CD4-positive, CD25-positive, alpha-beta regulatory T cell (primary cell): ENCODE measurements at regions not wholly inside any gene's neighbourhood (a gene's known extent, or its start where the extent isn't known, plus 50 kb on each side); places are given as distances from the start of the nearest gene placed in this dataset.

Source experiments
- ATAC-seq, 2 donors: fragments of 150-1000 bp; cut with Tn5 transposase; one replicate each; pipeline ENCODE4 v1.10.0; 2021; ENCODE audit warnings: low read depth in 2 of 2, moderate number of reproducible peaks in 2 of 2, moderate library complexity in 1 of 2
- DNase-seq, 3 donors: peaks; one replicate each; pipeline versions ENCODE4 v3.0.0 to v3.0.0-alpha.2; 2012 to 2022; ENCODE audit warnings: mixed read lengths in 1 of 3
- H3K27ac ChIP-seq: one replicate; pipeline ENCODE4 v1.7.0; 2013; ENCODE audit warnings: mild to moderate bottlenecking, low read length; ENCODE audit not compliant: insufficient read depth, poor library complexity, severe bottlenecking
- H3K27me3 ChIP-seq: one replicate; pipeline ENCODE4 v1.7.0; 2013; ENCODE audit warnings: low read length; ENCODE audit not compliant: control insufficient read depth, insufficient read depth
- H3K36me3 ChIP-seq: one replicate; pipeline ENCODE4 v1.7.0; 2013; ENCODE audit warnings: mild to moderate bottlenecking, low read length, moderate library complexity; ENCODE audit not compliant: control insufficient read depth, insufficient read depth
- H3K4me1 ChIP-seq: 2 replicates; pipeline ENCODE4 v1.7.0; 2013; ENCODE audit warnings: mild to moderate bottlenecking, low read length; ENCODE audit not compliant: insufficient read depth, control insufficient read depth, poor library complexity, severe bottlenecking
- H3K4me3 ChIP-seq: one replicate; pipeline ENCODE4 v1.7.0; 2013; ENCODE audit warnings: low read depth, mild to moderate bottlenecking, low read length, moderate library complexity
- H3K9me3 ChIP-seq, 2 experiments: 1 replicate in 1 of 2; 2 replicates in 1 of 2; pipeline ENCODE4 v1.7.0; 2013; ENCODE audit warnings: low read length in 2 of 2, mild to moderate bottlenecking in 1 of 2, moderate library complexity in 1 of 2; ENCODE audit not compliant: control insufficient read depth in 2 of 2
- H3K27ac Mint-ChIP-seq, 3 donors: one replicate each; pipeline ENCODE4 v1.8.0; 2020 to 2022; ENCODE audit warnings: mild to moderate bottlenecking in 3 of 3, mixed read lengths in 3 of 3, moderate library complexity in 2 of 3
- H3K27me3 Mint-ChIP-seq: one replicate; pipeline ENCODE4 v1.8.0; 2022; ENCODE audit warnings: mild to moderate bottlenecking, mixed read lengths
- H3K36me3 Mint-ChIP-seq: one replicate; pipeline ENCODE4 v1.8.0; 2020; ENCODE audit warnings: mixed read lengths
- H3K4me1 Mint-ChIP-seq, 4 donors: one replicate each; pipeline ENCODE4 v1.8.0; 2020 to 2022; ENCODE audit warnings: mixed read lengths in 4 of 4, mild to moderate bottlenecking in 1 of 4
- H3K4me3 Mint-ChIP-seq, 4 donors: one replicate each; pipeline ENCODE4 v1.8.0; 2020 to 2022; ENCODE audit warnings: mild to moderate bottlenecking in 4 of 4, mixed read lengths in 4 of 4, moderate library complexity in 3 of 4
- H3K9me3 Mint-ChIP-seq, 7 donors: one replicate each; pipeline ENCODE4 v1.8.0; 2020 to 2022; ENCODE audit warnings: mixed read lengths in 7 of 7, mild to moderate bottlenecking in 3 of 7, moderate library complexity in 2 of 7

- Mint-ChIP-seq H3K4me3 (no peak overlapping the region), H3K4me1 (no peaks in the 10 kb centered on the region), H3K36me3 (no peaks in the 10 kb centered on the region), H3K9me3 (peaks cover 0 to 26% (median 5%) of the 10 kb centered on the region in 7 donors), H3K27me3 (no peaks in the 10 kb centered on the region), H3K27ac (no peak overlapping the region)
- ATAC-seq (no peak), DNase-seq (no peak)
- Histone ChIP-seq H3K4me3 (no peak overlapping the region), H3K27ac (no peak overlapping the region), H3K4me1 (no peaks in the 10 kb centered on the region), H3K27me3 (no peaks in the 10 kb centered on the region), H3K36me3 (no peaks in the 10 kb centered on the region), H3K9me3 (peaks cover 0 to 3% of the 10 kb centered on the region in 2 experiments)
Measured at GRCh38 chr4:12296366-12296765, 867.7 kb upstream of the HS3ST1 start.

DNA sequence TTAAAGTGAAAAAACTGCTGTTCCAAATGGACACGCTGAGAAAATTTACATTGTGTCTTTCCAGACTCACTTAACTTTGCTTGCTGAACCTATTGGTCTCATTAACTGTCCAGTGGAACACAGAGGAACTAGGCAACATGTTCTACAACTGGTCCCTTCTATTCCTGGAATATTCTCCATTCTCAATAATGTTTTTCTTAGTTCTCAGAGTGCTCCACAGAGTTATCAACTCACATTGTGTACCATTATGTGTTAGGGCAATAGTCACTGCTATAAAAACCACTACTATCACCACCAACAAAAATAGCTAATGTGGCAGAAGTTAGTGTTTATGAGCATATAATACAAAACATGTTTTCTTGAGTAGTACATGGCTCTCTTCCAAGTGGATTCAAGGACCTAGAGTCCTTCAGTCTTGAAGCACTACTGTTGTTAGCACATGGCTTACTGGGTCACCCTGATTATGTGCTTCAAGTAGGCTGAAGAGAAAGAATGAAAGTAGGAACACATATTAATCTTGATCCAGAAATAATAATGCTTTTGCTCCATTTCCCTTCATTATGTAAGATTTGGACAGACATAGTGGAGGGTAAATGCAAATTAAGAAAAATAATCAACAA, 865.3 kb upstream of the HS3ST1 start:
- Mint-ChIP-seq H3K4me1 (no peaks in the 10 kb centered on the region), H3K4me3 (no peak overlapping the region), H3K27me3 (no peaks in the 10 kb centered on the region), H3K9me3 (peaks cover 0 to 14% (median 4%) of the 10 kb centered on the region in 7 donors), H3K36me3 (no peaks in the 10 kb centered on the region), H3K27ac (no peak overlapping the region)
- Histone ChIP-seq H3K4me1 (no peaks in the 10 kb centered on the region), H3K27me3 (no peaks in the 10 kb centered on the region), H3K9me3 (peaks cover 0 to 3% of the 10 kb centered on the region in 2 experiments), H3K4me3 (no peak overlapping the region), H3K36me3 (no peaks in the 10 kb centered on the region), H3K27ac (no peak overlapping the region)
- ATAC-seq (no peak), DNase-seq (no peak)

DNA sequence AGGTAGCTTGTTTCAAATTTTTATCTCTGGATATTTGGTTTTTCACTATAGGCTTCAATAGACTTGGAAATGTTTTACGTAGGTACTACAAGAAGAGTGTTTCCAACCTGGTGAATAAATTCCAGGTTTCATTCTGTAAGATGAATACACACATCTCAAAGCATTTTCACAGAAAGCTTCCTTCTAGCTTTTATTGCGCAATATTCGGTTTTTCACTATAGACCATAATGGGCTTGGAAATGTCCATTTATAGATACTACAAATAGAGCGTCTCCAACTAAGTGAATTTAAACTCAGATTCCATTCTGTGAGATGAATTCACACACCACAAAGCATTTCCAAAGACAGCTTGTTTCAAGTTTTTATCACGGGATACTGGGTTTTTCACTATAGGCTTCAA, 857.7 kb upstream of the HS3ST1 start:
- ATAC-seq (no peak), DNase-seq (no peak)
- Histone ChIP-seq H3K27me3 (no peaks in the 10 kb centered on the region), H3K4me1 (no peaks in the 10 kb centered on the region), H3K9me3 (peaks cover 0 to 20% of the 10 kb centered on the region in 2 experiments), H3K4me3 (no peak overlapping the region), H3K27ac (no peak overlapping the region), H3K36me3 (no peaks in the 10 kb centered on the region)
- no peaks in the 10 kb centered on the region for H3K36me3 Mint-ChIP-seq
- no peak overlapping the region for H3K27ac Mint-ChIP-seq
- H3K27me3 Mint-ChIP-seq = no peaks in the 10 kb centered on the region
- H3K4me1 Mint-ChIP-seq = no peaks in the 10 kb centered on the region
- H3K9me3 Mint-ChIP-seq = peaks cover 0 to 8% (median 1%) of the 10 kb centered on the region in 7 donors
- H3K4me3 Mint-ChIP-seq = no peak overlapping the region

DNA sequence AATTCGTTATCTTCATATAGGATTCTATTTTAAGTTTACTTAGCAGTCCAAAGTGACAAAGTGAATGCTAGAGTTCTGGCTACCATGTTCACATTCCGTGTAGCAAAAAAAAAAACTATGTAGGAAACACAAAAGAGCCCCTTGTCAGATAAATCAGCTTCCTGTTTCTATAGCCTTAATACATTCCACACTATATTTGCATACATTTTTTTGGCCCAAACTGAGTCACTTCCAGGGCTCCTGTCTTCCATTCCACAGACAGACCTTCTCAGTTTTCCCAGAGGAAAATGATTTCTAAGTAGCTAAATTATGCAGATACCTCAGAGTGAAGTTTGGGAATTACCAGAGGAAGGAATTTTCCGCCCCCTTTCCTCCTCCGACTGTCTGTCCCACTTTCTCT, 841.9 kb upstream of the HS3ST1 start:
- H3K4me1 Mint-ChIP-seq = no peaks in the 10 kb centered on the region
- no peak for ATAC-seq
- peaks cover 0 to 4% (median 3%) of the 10 kb centered on the region in 7 donors for H3K9me3 Mint-ChIP-seq
- H3K9me3 ChIP-seq = no peaks in the 10 kb centered on the region
- H3K4me3 ChIP-seq = no peak overlapping the region
- no peaks in the 10 kb centered on the region for H3K36me3 ChIP-seq
- H3K27me3 Mint-ChIP-seq = no peaks in the 10 kb centered on the region
- no peak overlapping the region for H3K27ac Mint-ChIP-seq
- no peak for DNase-seq
- no peaks in the 10 kb centered on the region for H3K27me3 ChIP-seq
- no peaks in the 10 kb centered on the region for H3K36me3 Mint-ChIP-seq
- H3K4me3 Mint-ChIP-seq = no peak overlapping the region
- H3K27ac ChIP-seq = no peak overlapping the region
- no peaks in the 10 kb centered on the region for H3K4me1 ChIP-seq

DNA sequence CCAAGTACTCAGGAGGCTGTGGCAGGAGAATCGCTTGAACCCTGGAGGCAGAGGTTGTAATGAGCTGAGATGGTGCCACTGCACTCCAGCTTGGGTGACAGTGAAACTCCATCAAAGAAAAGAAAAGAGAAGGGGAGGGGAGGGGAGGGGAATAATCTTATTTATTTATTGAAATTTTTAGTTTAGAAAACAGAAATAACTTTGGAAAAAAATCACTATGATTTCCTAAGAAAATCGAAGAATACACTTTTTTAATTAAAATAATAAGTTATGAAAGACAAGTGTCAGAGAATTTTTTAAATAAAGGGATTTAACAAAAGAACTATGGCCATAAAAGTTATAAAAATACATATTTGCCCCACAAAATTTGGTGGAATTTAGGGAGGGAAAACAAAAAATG, 836.9 kb upstream of the HS3ST1 start:
- Mint-ChIP-seq H3K9me3 (peaks cover 2 to 7% (median 4%) of the 10 kb centered on the region in 7 donors), H3K4me3 (no peak overlapping the region), H3K4me1 (no peaks in the 10 kb centered on the region), H3K27ac (no peak overlapping the region), H3K36me3 (no peaks in the 10 kb centered on the region), H3K27me3 (no peaks in the 10 kb centered on the region)
- no peak overlapping the region for H3K4me3 ChIP-seq
- H3K9me3 ChIP-seq = peaks cover 0 to 4% of the 10 kb centered on the region in 2 experiments
- no peaks in the 10 kb centered on the region for H3K36me3 ChIP-seq
- no peak overlapping the region for H3K27ac ChIP-seq
- ATAC-seq = no peak
- no peaks in the 10 kb centered on the region for H3K4me1 ChIP-seq
- DNase-seq = no peak
- H3K27me3 ChIP-seq = no peaks in the 10 kb centered on the region

GRCh38 chr4:12260453-12260852, 831.8 kb upstream of the HS3ST1 start:
- no peaks in the 10 kb centered on the region for H3K27me3 Mint-ChIP-seq
- H3K9me3 Mint-ChIP-seq = peaks cover 2 to 10% (median 5%) of the 10 kb centered on the region in 7 donors
- H3K9me3 ChIP-seq = peaks cover 0 to 4% of the 10 kb centered on the region in 2 experiments
- ATAC-seq (no peak), DNase-seq (no peak)
- H3K27ac Mint-ChIP-seq = no peak overlapping the region
- no peak overlapping the region for H3K4me3 ChIP-seq
- no peak overlapping the region for H3K27ac ChIP-seq
- H3K4me3 Mint-ChIP-seq = no peak overlapping the region
- no peaks in the 10 kb centered on the region for H3K36me3 Mint-ChIP-seq
- H3K4me1 ChIP-seq = no peaks in the 10 kb centered on the region
- no peaks in the 10 kb centered on the region for H3K27me3 ChIP-seq
- no peaks in the 10 kb centered on the region for H3K36me3 ChIP-seq
- no peaks in the 10 kb centered on the region for H3K4me1 Mint-ChIP-seq

DNA sequence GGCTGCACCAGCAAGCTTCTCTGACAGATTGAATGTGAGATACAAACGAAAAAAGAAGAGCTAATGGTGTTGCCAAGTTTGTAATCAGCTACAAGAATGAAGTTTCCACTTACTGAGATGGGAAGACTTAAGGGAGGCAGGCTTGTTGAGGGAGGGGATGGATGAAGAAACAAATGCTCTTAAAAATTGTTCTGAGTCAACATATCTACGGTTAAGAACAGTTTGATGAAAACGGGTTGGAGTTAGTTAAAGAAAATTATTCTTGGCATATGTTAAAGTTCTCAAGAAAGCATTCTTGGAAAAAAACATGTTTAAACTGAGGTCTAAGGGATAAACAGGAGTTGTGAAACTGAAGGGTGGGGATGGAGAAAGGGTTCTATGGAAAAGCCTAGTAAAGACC, 816.3 kb upstream of the HS3ST1 start:
- no peaks in the 10 kb centered on the region for H3K36me3 ChIP-seq
- Mint-ChIP-seq H3K27me3 (no peaks in the 10 kb centered on the region), H3K27ac (no peak overlapping the region), H3K4me3 (no peak overlapping the region), H3K4me1 (no peaks in the 10 kb centered on the region), H3K36me3 (no peaks in the 10 kb centered on the region), H3K9me3 (peaks cover 0 to 16% (median 10%) of the 10 kb centered on the region in 7 donors)
- no peaks in the 10 kb centered on the region for H3K27me3 ChIP-seq
- no peak for ATAC-seq
- DNase-seq = no peak
- no peak overlapping the region for H3K27ac ChIP-seq
- H3K4me3 ChIP-seq = no peak overlapping the region
- peaks cover 0 to 9% of the 10 kb centered on the region in 2 experiments for H3K9me3 ChIP-seq
- H3K4me1 ChIP-seq = no peaks in the 10 kb centered on the region

GRCh38 chr4:12242354-12242753, 813.7 kb upstream of the HS3ST1 start:
- Histone ChIP-seq H3K4me3 (no peak overlapping the region), H3K9me3 (peaks cover 0 to 7% of the 10 kb centered on the region in 2 experiments), H3K27me3 (no peaks in the 10 kb centered on the region), H3K4me1 (no peaks in the 10 kb centered on the region), H3K27ac (no peak overlapping the region), H3K36me3 (no peaks in the 10 kb centered on the region)
- no peaks in the 10 kb centered on the region for H3K27me3 Mint-ChIP-seq
- H3K4me1 Mint-ChIP-seq = no peaks in the 10 kb centered on the region
- no peaks in the 10 kb centered on the region for H3K36me3 Mint-ChIP-seq
- H3K27ac Mint-ChIP-seq = no peak overlapping the region
- no peak for ATAC-seq
- H3K9me3 Mint-ChIP-seq = peaks cover 0 to 13% (median 10%) of the 10 kb centered on the region in 7 donors
- no peak overlapping the region for H3K4me3 Mint-ChIP-seq
- DNase-seq = no peak
